GM21723 (cell line): ENCODE measurements at regions not wholly inside any gene's neighbourhood (a gene's known extent, or its start where the extent isn't known, plus 50 kb on each side); places are given as distances from the start of the nearest gene placed in this dataset.

Source experiments
- ATAC-seq: cut with Tn5 transposase; IDR thresholded peaks from one replicate; pipeline ENCODE4 v1.9.1; 2021; ENCODE audit warnings: mild to moderate bottlenecking, moderate library complexity; ENCODE audit not compliant: unreplicated experiment

DNA sequence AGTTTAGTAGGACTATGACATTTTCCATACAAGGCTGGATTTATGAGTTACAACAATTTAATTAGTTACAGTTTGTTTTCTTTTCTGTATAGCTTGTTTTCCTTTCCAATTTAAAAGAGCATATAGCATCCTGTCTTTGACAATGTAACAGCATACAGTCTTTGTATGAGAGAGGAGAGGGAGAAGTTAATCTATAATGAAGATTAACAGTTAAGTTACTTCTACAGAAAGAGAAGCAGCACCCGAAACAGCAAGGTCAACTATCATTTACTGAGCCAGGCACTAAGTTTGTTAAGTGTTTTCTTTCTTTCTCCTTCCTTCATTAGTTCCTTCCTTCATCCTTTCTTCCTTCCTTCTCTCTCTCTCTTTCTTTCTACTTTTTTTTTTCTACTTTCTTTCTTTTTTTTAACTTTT, 52.3 kb upstream of the RAB4A start:
- no peak for ATAC-seq

DNA sequence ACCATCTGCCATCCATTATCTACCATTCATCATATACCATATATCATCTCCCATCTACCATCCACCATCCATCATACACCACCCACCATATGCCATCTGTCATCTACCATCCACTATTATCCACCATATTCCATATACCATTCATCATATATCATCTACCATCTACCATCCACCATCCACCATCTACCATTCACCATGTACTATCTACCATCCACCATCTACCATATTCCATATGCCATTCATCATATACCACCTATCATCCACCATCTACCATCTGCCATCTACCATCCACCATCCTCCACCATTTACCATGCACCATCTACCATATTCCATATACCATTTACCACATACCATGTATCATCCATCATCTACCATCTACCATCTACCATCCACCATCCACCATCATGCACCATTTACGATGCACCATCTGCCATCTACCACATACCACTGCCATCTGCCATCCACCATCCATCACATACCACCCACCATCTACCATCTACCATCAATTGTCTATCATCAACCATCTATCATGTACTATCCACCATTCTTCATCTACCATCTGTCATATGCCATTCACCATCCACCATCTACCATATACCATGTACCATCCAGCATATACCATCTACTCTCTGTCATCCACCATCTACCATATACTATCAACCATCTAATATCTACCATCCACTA, 50.6 kb upstream of the RAB4A start:
- no peak for ATAC-seq

DNA sequence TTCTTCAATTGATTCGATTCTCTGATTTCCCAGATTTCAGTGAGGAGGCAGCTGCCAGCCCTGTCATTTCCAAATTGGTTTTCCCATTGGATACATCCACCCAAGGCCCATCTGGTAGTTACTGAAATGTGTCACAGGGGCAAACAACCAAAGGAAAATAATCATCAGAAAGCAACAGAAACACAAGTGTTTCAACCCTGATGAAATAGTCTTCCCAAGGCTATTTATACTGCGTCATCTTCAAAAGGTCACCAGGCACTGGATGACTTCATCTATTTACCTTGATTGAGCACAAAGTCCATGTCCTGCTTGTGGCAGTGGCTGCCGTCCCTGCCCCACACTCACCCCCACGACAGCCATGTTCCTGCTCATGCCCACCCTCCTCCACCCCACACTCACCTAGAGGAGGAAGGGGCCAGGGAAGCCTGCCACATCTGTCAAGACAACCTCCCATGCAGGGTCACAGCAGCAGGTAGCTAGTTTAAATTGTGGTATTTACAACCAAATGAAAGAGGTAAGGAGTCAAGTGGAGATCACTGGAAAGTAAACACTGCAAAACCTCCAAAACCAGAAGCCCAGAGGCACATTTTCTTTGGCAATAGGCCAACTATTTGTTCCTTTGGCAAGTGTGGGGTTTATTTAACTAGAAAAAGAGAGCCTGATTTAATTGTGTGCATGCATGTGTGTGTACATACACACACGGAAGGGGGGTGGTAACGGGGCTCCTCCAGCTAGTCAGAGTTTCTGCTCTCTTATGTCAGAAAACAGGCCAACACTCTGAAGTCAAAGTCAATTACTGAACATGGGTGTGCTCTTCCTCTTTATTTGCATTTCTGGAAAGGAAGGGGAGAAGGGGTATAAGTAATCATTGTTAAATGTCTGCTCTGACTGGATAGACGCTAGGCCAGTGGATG, 49.5 kb upstream of the RAB4A start:
- no peak for ATAC-seq
